HL-60 (cell line): ENCODE measurements at regions not wholly inside any gene's neighbourhood (a gene's known extent, or its start where the extent isn't known, plus 50 kb on each side); places are given as distances from the start of the nearest gene placed in this dataset.

Experiments
- CTCF ChIP-seq: IDR thresholded peaks from one replicate; pipeline ENCODE4 v1.5.1; 2011; ENCODE audit warnings: low read length, control low read depth, inconsistent platforms; ENCODE audit not compliant: insufficient read depth
- POLR2AphosphoS5 ChIP-seq: IDR thresholded peaks from 2 replicates; pipeline ENCODE4 v1.6.1; 2012; ENCODE audit warnings: low read depth

DNA sequence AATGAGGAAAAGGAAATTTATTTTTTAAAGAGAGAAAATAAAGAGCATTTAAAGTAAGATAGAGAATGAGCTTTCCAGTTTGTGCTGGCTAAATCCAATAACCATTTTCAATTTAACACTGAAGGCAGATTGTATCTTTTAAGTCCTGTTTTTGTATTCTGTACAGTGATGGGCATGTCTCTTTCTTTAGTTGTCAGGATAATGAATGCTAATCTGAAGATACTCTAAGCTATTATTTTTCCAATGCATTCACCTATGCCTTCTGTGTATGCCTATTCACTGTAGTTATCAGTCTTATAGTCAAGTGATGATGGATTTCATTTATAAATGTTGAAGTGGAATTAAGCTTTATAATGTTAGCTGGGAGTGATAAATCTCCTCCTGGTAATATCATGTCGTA lies 101.4 kb downstream of the DYNAP start:
- TF ChIP-seq CTCF (no peak), POLR2AphosphoS5 (no peak)
